NAMALWA (cell line): ENCODE measurements at regions not wholly inside any gene's neighbourhood (a gene's known extent, or its start where the extent isn't known, plus 50 kb on each side); places are given as distances from the start of the nearest gene placed in this dataset.
"Not testable (repeated sequence)": the region's sequence is repeated elsewhere in the genome, so short reads cannot be mapped to it uniquely, and the experiment has no call there.

Experiments used
- DNase-seq: peaks from one replicate; pipeline ENCODE4 v3.0.0-alpha.2; 2015; ENCODE audit warnings: low spot score

GRCh38 chr9:90062982-90063381 is 458.2 kb downstream of the GADD45G start:
- DNase-seq: no peak

GRCh38 chr9:90064248-90064647 is 459.4 kb downstream of the GADD45G start:
- DNase-seq: no peak

GRCh38 chr9:90064971-90065370 is 460.2 kb downstream of the GADD45G start:
- DNase-seq: no peak

- DNase-seq: no peak
Measured at GRCh38 chr9:90065851-90066250, 461.0 kb downstream of the GADD45G start.

- DNase-seq: no peak
Measured at GRCh38 chr9:90069085-90069484, 464.3 kb downstream of the GADD45G start.

- no peak for DNase-seq
Measured at GRCh38 chr9:90070056-90070455, 465.2 kb downstream of the GADD45G start.

GRCh38 chr9:90070469-90070868 is 465.7 kb downstream of the GADD45G start:
- no peak for DNase-seq

GRCh38 chr9:90070931-90071660 is 466.3 kb downstream of the GADD45G start:
- DNase-seq: no peak

- DNase-seq: no peak
Measured at GRCh38 chr9:90073186-90073945, 468.6 kb downstream of the GADD45G start.

- no peak for DNase-seq
Measured at GRCh38 chr9:90074316-90074962, 469.6 kb downstream of the GADD45G start.

- DNase-seq: not testable (repeated sequence)
Measured at GRCh38 chr9:90077598-90077997, 472.8 kb downstream of the GADD45G start.

- DNase-seq: no peak
Measured at GRCh38 chr9:90078988-90079421, 474.2 kb downstream of the GADD45G start.

GRCh38 chr9:90085633-90086032 is 480.8 kb downstream of the GADD45G start:
- no peak for DNase-seq

- DNase-seq: peak; percentile 7
Measured at GRCh38 chr9:90086101-90086511, 481.3 kb downstream of the GADD45G start.

- DNase-seq: no peak
Measured at GRCh38 chr9:90088434-90088833, 483.6 kb downstream of the GADD45G start.

- no peak for DNase-seq
Measured at GRCh38 chr9:90088856-90089255, 484.0 kb downstream of the GADD45G start.

GRCh38 chr9:90090997-90091396 is 486.2 kb downstream of the GADD45G start:
- DNase-seq: no peak

- no peak for DNase-seq
Measured at GRCh38 chr9:90092508-90092907, 487.7 kb downstream of the GADD45G start.

GRCh38 chr9:90095682-90096081 is 490.9 kb downstream of the GADD45G start:
- no peak for DNase-seq

- DNase-seq: no peak
Measured at GRCh38 chr9:90097237-90097636, 492.4 kb downstream of the GADD45G start.

- DNase-seq: no peak
Measured at GRCh38 chr9:90098408-90098807, 493.6 kb downstream of the GADD45G start.

- DNase-seq: peak; percentile 25
Measured at GRCh38 chr9:90099262-90099963, 494.6 kb downstream of the GADD45G start.
